ENCODE measurements at regions not wholly inside any gene's neighbourhood (a gene's known extent, or its start where the extent isn't known, plus 50 kb on each side); places are given as distances from the start of the nearest gene placed in this dataset. TPM values are rescaled to one million over a fixed set of nuclear protein-coding genes. Genes with fewer than 3 reads are reported as not detected.
"Not testable (repeated sequence)": the region's sequence is repeated elsewhere in the genome, so short reads cannot be mapped to it uniquely, and the experiment has no call there.

GRCh38 chr10:56447613-56448012 lies 86.6 kb upstream of the ZWINT start:
- not testable (repeated sequence) for FAIRE-seq; DNase-seq (ENCODE audit: low spot score in 2 of 2)

GRCh38 chr10:56441337-56441736 lies 80.3 kb upstream of the ZWINT start:
- not testable (repeated sequence) for FAIRE-seq; DNase-seq (ENCODE audit: low spot score in 2 of 2)

Small RNA genes lying in the stretch of these regions (small RNA-seq; reads per million reads assigned to genes)
- gene AL731534.1 = not detected
- not detected for gene MIR3924
- 0.08 reads per million for gene RF01299
